ENCODE measurements at regions not wholly inside any gene's neighbourhood (a gene's known extent, or its start where the extent isn't known, plus 50 kb on each side); places are given as distances from the start of the nearest gene placed in this dataset.

GRCh38 chr20:22918286-22918983 lies 116.7 kb upstream of the SSTR4 start:
- DNase-seq (ENCODE audit: low read depth, low spot score) (no peak), FAIRE-seq (no peak)
- no TSS peak for BruUV-seq (replicated peaks)
- no peaks in the 10 kb centered on the region for H3K9me3 ChIP-seq (replicated peaks; ENCODE audit: control insufficient read depth, insufficient read depth, low read length)
- H4K20me1 ChIP-seq (replicated peaks; ENCODE audit: control insufficient read depth, extremely low read depth, insufficient read depth, low read length) = no peaks in the 10 kb centered on the region
- TF ChIP-seq FOS (IDR thresholded peaks at IDR 0.05; ENCODE audit: borderline replicate concordance, insufficient read depth, low read length) (no peak), CTCF (IDR thresholded peaks at IDR 0.05; ENCODE audit: extremely low read depth in 1 of 2, insufficient read depth in 1 of 2, low read depth in 1 of 2, low read length in 2 of 2) (no peak), MAX (IDR thresholded peaks at IDR 0.05; ENCODE audit: insufficient read depth, insufficient read length) (no peak), JUN (IDR thresholded peaks at IDR 0.05; ENCODE audit: borderline replicate concordance, insufficient read depth, insufficient read length, low read depth) (no peak), MYC (IDR thresholded peaks at IDR 0.05; ENCODE audit: low read depth, low read length) (no peak), POLR2AphosphoS5 (IDR thresholded peaks at IDR 0.05; ENCODE audit: insufficient read depth, low read depth, low read length) (no peak), EZH2 (IDR thresholded peaks at IDR 0.05; ENCODE audit: borderline replicate concordance, low read depth, low read length, severe bottlenecking) (no peak), GATA2 (IDR thresholded peaks at IDR 0.05; ENCODE audit: insufficient read depth, insufficient read length, low read depth, low read length) (no peak), POLR2A (IDR thresholded peaks at IDR 0.05; ENCODE audit: low read depth, low read length) (no peak)
- POLR2A ChIA-PET = no interaction called here
- H3K4me3 ChIP-seq (replicated peaks in 1 of 3; ENCODE audit: insufficient read depth in 1 of 3, low read depth in 1 of 3, low read length in 3 of 3) = no peak overlapping the region
- no peak overlapping the region for H3K9ac ChIP-seq (replicated peaks; ENCODE audit: extremely low read depth, insufficient read depth, low read length)
- no peaks in the 10 kb centered on the region for H3K27me3 ChIP-seq (ENCODE audit: control insufficient read depth in 2 of 2, insufficient read depth in 2 of 2, low read length in 2 of 2)
- CTCF ChIA-PET = interaction anchor here (0.6 kb wide), 1 partner anchor 67 kb away, joined by 3 read pairs; no protein-coding TSS in a partner anchor
- no peaks in the 10 kb centered on the region for H3K79me2 ChIP-seq (ENCODE audit: control insufficient read depth, insufficient read depth, low read length)
- H3K4me2 ChIP-seq (ENCODE audit: insufficient read depth, low read length) = no peak overlapping the region
- H3K9me1 ChIP-seq (replicated peaks; ENCODE audit: control insufficient read depth, extremely low read depth, insufficient read depth, low read length) = no peaks in the 10 kb centered on the region
- H3K36me3 ChIP-seq (ENCODE audit: control insufficient read depth in 2 of 2, extremely low read depth in 1 of 2, insufficient read depth in 2 of 2, low read length in 2 of 2) = no peaks in the 10 kb centered on the region
- H3K27ac ChIP-seq (ENCODE audit: insufficient read depth, low read depth, low read length) = no peak overlapping the region
- dilution Hi-C loops (cut with MboI; ENCODE audit: extremely low pct_ligation_motif_present, low sequenced_read_pairs) (no loop called here), intact Hi-C loops (cut with micrococcal nuclease) (no loop called here)
- no peak overlapping the region for H2AFZ ChIP-seq (ENCODE audit: low read depth, low read length)
- peaks cover 13% of the 10 kb centered on the region for H3K4me1 ChIP-seq (ENCODE audit: control insufficient read depth, extremely low read depth, insufficient read depth, low read length)

Measured in endothelial cell of umbilical vein (primary cell).